LHCN-M2 (cell line): ENCODE measurements at regions not wholly inside any gene's neighbourhood (a gene's known extent, or its start where the extent isn't known, plus 50 kb on each side); places are given as distances from the start of the nearest gene placed in this dataset.
"Not testable (repeated sequence)": the region's sequence is repeated elsewhere in the genome, so short reads cannot be mapped to it uniquely, and the experiment has no call there.

ENCODE experiments used
- DNase-seq: peaks from one replicate; pipeline ENCODE4 v3.0.0-alpha.2; 2012; ENCODE audit warnings: low read depth

DNA sequence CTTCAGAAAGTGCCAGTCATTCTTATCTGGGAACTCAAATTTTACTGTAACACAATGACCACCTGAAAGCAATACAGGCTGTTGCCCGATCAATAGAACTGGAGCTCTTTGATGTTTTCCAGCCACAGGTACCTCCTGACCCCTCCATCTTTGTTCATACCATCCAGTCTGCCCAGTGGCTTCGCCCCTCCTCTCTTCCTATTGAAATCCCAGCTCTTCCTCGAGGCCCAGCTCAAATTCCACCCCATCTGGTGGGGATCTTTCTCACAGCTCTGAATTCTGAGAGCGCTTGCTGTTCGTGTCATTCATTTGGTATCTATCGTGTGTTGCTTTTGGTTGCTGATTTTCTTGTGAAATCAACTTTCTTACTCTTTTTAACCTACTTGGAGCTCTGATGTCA lies 87.9 kb upstream of the CNKSR3 start:
- DNase-seq, result no peak

DNA sequence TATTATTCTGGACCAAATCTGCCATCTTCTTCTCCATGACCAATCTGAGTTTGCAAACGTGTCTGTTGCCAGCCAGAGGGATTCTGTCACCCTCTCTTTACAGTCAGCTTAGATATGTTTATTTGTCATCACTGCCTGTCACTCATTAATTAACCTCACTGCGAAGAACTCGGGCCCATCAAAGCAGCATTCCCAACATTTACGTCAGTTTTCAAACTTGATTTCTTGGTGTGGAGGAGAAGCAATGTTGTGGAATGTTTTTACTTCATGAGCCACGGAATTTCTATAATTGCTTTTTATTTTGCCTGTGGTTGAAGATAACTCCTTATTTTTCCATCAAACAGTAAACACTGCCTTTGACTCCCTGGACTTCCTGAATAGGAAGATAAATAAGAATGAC lies 91.8 kb upstream of the CNKSR3 start:
- DNase-seq, result no peak

GRCh38 chr6:154602708-154603107 lies 92.2 kb upstream of the CNKSR3 start:
- DNase-seq, result no peak

GRCh38 chr6:154604119-154604518 lies 93.6 kb upstream of the CNKSR3 start:
- no peak for DNase-seq

GRCh38 chr6:154605178-154605881 lies 94.8 kb upstream of the CNKSR3 start:
- no peak for DNase-seq

GRCh38 chr6:154605882-154606370 lies 95.4 kb upstream of the CNKSR3 start:
- DNase-seq, result no peak

DNA sequence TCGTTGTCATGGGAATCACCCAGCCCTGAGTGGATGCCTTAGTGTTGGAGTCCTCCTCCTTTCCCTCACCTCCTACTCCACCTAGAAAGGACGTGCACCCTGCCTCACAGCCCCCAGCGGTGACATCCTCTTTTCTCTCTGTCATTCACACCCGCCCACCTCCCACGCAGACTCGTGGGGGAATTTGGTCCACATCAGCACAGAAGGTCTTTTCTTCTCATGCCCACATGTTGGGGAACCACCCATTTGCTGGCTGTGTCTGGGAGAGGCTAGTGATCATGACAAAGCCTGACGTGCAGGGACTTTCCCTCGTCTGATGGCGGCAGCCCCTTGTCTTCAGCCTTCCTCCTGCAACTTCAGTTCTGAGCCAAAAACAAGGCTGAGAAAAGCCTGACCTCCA lies 96.0 kb upstream of the CNKSR3 start:
- DNase-seq, result no peak

GRCh38 chr6:154606860-154607259 lies 96.4 kb upstream of the CNKSR3 start:
- DNase-seq, result no peak

- no peak for DNase-seq
These were observed 100.8 kb upstream of the CNKSR3 start for GRCh38 chr6:154611241-154611640.

- DNase-seq, result no peak
These were observed 101.4 kb upstream of the CNKSR3 start for GRCh38 chr6:154611847-154612246.

DNA sequence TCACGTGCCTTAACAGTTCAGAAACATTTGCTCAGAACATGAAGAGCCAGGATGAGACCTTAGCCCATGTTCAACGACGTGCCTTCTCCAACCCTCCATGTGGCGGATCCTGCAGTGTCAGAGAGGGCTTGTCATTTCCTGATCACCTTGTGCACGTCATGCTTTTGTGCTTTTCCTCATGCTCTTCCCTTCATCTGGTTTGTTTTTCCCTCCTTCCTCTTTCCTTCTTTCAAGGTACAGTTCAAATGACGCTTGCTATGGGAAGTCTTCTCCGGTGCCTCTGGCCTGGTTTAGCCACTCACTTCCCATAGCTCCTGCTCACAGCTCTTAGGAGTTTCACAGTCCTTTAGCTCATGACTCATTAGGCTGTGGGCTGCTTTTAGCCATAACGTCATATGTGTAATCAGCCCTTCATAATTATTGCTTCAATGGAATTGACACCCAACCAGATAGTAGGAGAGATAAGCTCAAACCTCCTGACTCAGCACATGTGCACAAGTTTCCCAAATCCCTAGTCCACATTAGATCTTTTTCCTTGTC lies 102.7 kb upstream of the CNKSR3 start:
- DNase-seq, result peak; percentile 53

- DNase-seq, result peak; percentile 34
These were observed 103.6 kb upstream of the CNKSR3 start for GRCh38 chr6:154614101-154614500.

DNA sequence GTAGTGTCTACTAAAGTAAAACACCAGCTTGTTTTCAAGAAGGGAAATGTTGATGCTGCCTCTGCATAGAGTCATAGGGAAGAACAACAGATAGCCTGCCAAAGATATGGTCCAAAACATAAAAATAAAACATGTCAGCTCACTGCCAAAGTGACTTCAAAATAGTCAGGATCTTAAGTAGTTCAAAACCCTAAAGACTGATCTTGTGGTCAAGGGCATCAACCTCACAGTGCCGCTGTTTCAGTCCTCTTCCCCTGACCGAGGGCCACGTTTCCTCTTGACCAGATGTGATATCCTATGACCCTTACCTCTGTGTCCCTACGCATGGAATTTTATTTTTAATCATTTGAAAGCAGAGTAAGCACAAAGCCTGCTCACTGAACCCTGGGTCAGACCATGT lies 104.2 kb upstream of the CNKSR3 start:
- no peak for DNase-seq

GRCh38 chr6:154615483-154616025 lies 105.1 kb upstream of the CNKSR3 start:
- DNase-seq, result peak; percentile 93

- no peak for DNase-seq
These were observed 106.7 kb upstream of the CNKSR3 start for GRCh38 chr6:154617175-154617574.

DNA sequence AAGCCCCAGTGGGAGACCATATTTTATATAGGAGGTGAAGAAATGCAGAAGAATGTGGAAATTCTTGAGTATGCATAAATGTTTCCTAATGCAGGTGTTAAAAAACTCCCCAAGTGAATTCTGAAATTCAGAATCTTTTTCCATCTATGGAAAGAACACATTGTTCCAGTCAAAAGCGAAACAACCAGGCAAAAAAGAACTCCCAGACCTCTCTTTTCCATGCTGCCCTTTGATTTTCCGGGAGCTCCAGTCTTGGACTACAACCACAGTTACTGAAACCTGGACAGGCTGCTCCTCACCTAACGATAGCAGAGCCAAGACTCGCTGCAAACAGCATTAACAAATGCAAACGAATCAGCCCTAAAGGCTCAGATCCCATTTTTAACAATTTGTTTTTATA lies 108.7 kb upstream of the CNKSR3 start:
- no peak for DNase-seq

DNA sequence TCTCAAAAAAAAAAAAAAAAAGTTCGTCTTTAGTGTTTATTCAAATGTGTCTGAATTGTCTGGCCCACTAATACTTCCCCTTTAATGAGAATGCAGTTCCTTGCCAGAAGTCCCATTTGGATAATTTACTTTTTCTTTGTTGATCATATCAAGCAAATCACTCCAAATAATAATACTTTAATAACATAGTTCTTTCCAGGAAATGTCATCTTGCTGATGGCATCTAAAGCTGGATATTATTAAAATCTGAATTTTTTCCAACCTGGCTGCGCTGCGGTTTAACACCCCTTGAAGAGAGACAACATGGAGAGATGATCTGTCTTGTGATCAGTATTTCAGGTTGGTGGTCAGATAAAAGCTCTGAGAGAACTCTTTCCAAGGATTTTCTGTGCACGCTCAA lies 111.2 kb upstream of the CNKSR3 start:
- DNase-seq, result no peak

DNA sequence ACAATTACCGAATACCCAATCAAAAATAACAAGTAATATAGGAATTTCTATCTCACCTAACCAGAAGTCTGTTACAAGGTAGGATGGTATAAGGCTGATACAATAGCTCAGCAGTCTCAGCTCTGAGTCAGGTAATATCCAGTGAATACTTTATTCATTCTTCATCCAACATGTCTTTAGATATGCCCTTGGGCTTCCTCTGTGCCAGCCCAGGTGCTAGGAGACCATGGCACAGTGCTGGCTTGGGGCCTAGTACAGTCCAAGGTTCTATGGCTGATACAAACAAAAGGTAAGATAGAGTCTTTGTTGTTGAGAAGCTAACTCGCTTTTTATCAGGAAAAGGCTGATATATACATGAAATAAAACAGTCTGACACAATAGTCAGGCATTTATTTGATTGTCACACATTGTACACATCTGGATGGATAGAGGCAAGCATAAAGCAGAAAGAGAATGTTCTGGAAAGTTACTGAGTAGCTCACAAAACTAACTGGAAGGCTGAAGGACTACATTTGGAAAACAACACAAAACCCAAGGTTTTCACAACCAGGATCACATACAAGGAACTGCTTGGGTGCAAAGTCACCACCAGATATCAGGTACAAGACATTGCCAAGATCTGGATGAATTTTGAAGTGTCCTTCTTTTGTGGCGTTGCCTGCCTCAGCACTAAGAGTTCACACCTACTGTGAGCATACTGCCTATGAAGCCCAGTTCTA lies 110.4 kb upstream of the SCAF8 start:
- DNase-seq, result no peak

- no peak for DNase-seq
These were observed 109.8 kb upstream of the SCAF8 start for GRCh38 chr6:154623391-154623790.

- no peak for DNase-seq
These were observed 109.1 kb upstream of the SCAF8 start for GRCh38 chr6:154624038-154624599.

GRCh38 chr6:154624727-154625126 lies 108.5 kb upstream of the SCAF8 start:
- not testable (repeated sequence) for DNase-seq

- no peak for DNase-seq
These were observed 107.5 kb upstream of the SCAF8 start for GRCh38 chr6:154625721-154626120.
